Ishikawa (cell line): ENCODE measurements at regions not wholly inside any gene's neighbourhood (a gene's known extent, or its start where the extent isn't known, plus 50 kb on each side); places are given as distances from the start of the nearest gene placed in this dataset.

Experiments
- CEBPB ChIP-seq: IDR thresholded peaks from 2 replicates; pipeline ENCODE4 v1.6.1; 2012
- CREB1 ChIP-seq: IDR thresholded peaks from 2 replicates; pipeline ENCODE4 v1.6.1; 2012; ENCODE audit warnings: low read depth
- EGR1 ChIP-seq: IDR thresholded peaks from 2 replicates; pipeline ENCODE4 v1.6.1; 2012
- EP300 ChIP-seq: IDR thresholded peaks from 2 replicates; pipeline ENCODE4 v1.6.1; 2012; ENCODE audit warnings: borderline replicate concordance
- FOXM1 ChIP-seq: IDR thresholded peaks from 2 replicates; pipeline ENCODE4 v1.6.1; 2012; ENCODE audit warnings: low read depth, borderline replicate concordance
- MAX ChIP-seq: IDR thresholded peaks from 2 replicates; pipeline ENCODE4 v1.6.1; 2012
- NFIC ChIP-seq: IDR thresholded peaks from 2 replicates; pipeline ENCODE4 v1.6.1; 2012
- RAD21 ChIP-seq: IDR thresholded peaks from 2 replicates; pipeline ENCODE4 v1.6.1; 2012; ENCODE audit warnings: low read depth
- TAF1 ChIP-seq: IDR thresholded peaks from 2 replicates; pipeline ENCODE4 v1.6.1; 2012; ENCODE audit warnings: low read depth, mild to moderate bottlenecking
- TCF12 ChIP-seq: IDR thresholded peaks from 2 replicates; pipeline ENCODE4 v1.6.1; 2012; ENCODE audit warnings: low read depth
- TEAD4 ChIP-seq: IDR thresholded peaks from 2 replicates; pipeline ENCODE4 v1.6.1; 2012
- YY1 ChIP-seq: IDR thresholded peaks from 2 replicates; pipeline ENCODE4 v1.6.1; 2012; ENCODE audit warnings: low read depth
- ZBTB7A ChIP-seq: IDR thresholded peaks from 2 replicates; pipeline ENCODE4 v1.6.1; 2012; ENCODE audit warnings: low read depth
- TF ChIP-seq, protein P1 (sequence below): IDR thresholded peaks from 2 replicates; pipeline ENCODE4 v1.6.1; 2012
- TF ChIP-seq, protein P2 (sequence below): IDR thresholded peaks from 2 replicates; pipeline ENCODE4 v1.6.1; 2012; ENCODE audit warnings: low read depth, mild to moderate bottlenecking

DNA sequence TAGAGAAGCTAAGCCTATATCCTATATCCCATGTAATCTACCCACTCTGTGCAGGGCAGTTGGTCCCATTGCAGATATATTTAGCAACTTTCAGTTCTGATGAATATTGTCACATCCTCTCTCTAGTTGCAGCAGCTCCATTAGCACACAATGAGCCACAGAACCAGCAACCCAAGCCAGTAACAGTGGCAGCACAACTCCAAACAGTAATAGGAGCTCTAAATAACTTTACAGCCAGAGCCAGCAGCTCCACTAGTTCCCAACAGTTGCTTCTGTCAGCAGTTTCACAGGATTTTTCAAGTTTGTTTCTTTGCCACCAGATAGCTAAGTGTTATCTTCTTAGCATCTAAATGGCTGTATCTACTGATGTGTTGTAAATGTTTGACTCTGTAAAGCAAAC lies 490.8 kb downstream of the HTR1B start:
- no peak for TF ChIP-seq FOXM1
- TF ChIP-seq, protein P1, sequence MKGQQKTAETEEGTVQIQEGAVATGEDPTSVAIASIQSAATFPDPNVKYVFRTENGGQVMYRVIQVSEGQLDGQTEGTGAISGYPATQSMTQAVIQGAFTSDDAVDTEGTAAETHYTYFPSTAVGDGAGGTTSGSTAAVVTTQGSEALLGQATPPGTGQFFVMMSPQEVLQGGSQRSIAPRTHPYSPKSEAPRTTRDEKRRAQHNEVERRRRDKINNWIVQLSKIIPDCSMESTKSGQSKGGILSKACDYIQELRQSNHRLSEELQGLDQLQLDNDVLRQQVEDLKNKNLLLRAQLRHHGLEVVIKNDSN: no peak
- TF ChIP-seq RAD21: no peak
- no peak for TF ChIP-seq TAF1
- TF ChIP-seq TCF12: no peak
- TF ChIP-seq CEBPB: no peak
- no peak for TF ChIP-seq TEAD4
- TF ChIP-seq NFIC: no peak
- no peak for TF ChIP-seq ZBTB7A
- no peak for TF ChIP-seq CREB1
- TF ChIP-seq, protein P2, sequence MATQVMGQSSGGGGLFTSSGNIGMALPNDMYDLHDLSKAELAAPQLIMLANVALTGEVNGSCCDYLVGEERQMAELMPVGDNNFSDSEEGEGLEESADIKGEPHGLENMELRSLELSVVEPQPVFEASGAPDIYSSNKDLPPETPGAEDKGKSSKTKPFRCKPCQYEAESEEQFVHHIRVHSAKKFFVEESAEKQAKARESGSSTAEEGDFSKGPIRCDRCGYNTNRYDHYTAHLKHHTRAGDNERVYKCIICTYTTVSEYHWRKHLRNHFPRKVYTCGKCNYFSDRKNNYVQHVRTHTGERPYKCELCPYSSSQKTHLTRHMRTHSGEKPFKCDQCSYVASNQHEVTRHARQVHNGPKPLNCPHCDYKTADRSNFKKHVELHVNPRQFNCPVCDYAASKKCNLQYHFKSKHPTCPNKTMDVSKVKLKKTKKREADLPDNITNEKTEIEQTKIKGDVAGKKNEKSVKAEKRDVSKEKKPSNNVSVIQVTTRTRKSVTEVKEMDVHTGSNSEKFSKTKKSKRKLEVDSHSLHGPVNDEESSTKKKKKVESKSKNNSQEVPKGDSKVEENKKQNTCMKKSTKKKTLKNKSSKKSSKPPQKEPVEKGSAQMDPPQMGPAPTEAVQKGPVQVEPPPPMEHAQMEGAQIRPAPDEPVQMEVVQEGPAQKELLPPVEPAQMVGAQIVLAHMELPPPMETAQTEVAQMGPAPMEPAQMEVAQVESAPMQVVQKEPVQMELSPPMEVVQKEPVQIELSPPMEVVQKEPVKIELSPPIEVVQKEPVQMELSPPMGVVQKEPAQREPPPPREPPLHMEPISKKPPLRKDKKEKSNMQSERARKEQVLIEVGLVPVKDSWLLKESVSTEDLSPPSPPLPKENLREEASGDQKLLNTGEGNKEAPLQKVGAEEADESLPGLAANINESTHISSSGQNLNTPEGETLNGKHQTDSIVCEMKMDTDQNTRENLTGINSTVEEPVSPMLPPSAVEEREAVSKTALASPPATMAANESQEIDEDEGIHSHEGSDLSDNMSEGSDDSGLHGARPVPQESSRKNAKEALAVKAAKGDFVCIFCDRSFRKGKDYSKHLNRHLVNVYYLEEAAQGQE: no peak
- TF ChIP-seq MAX: no peak
- TF ChIP-seq EGR1: no peak
- TF ChIP-seq YY1: no peak
- TF ChIP-seq EP300: no peak

DNA sequence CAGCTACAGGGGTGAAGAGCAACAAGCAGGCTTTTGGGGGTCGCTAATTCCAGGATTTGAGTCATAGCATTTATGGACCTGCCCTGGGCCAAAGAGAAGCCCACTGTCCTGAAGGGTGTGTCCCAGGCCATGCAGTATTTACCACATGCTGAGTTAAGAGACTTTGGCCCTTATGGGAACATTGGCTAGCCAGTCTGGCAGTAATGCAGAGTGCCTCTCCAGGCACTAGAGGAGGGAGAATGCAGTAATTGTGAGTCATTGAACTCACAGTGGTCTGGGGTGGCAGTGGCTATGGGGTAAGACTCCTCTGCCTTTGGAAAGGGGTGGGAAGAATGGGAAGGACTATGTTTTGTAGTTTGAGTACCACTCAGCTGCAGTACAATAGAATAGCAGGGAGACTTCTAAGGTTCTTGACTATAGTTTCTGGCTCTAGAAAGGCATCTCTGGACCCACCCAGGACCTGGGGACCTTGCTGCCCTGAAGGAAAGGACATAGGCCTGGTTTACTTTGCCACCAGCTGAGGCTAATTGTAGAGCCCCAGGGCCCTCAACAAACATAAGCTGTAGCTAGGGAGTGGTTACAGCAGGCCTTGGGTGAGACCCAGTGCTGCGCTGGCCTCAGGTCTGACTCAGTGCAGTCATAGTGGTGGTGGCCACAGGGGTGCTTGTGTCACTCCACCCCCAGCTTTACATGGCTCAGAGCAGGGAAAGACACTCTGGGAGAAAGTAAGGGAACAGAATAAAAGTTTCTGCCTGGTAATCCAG lies 520.9 kb downstream of the HTR1B start:
- TF ChIP-seq ZBTB7A: no peak

- TF ChIP-seq TAF1: no peak
Measured at GRCh38 chr6:76940191-76940590, 523.1 kb downstream of the HTR1B start.

- TF ChIP-seq EP300: no peak
- TF ChIP-seq RAD21: no peak
- TF ChIP-seq ZBTB7A: no peak
- TF ChIP-seq CEBPB: no peak
- TF ChIP-seq, protein P1: no peak
- TF ChIP-seq MAX: no peak
- no peak for TF ChIP-seq NFIC
- TF ChIP-seq EGR1: no peak
- TF ChIP-seq FOXM1: no peak
- TF ChIP-seq TCF12: no peak
- no peak for TF ChIP-seq TEAD4
- TF ChIP-seq CREB1: no peak
- no peak for TF ChIP-seq YY1
- TF ChIP-seq, protein P2: no peak
- no peak for TF ChIP-seq TAF1
Measured at GRCh38 chr6:76914737-76915136, 548.6 kb downstream of the HTR1B start.

- TF ChIP-seq CEBPB (no peak), EP300 (no peak), ZBTB7A (no peak), TAF1 (no peak), NFIC (no peak), TCF12 (no peak), RAD21 (no peak), FOXM1 (no peak), MAX (no peak), EGR1 (no peak), CREB1 (no peak), TEAD4 (no peak), YY1 (no peak)
- TF ChIP-seq, protein P2: no peak
- TF ChIP-seq, protein P1: no peak
Measured at GRCh38 chr6:76892542-76892941, 570.7 kb downstream of the HTR1B start.
